GM12878 (cell line): ENCODE measurements at regions not wholly inside any gene's neighbourhood (a gene's known extent, or its start where the extent isn't known, plus 50 kb on each side); places are given as distances from the start of the nearest gene placed in this dataset.

Experiments
- ATAC-seq: fragments of 200-7000 bp; cut with Tn5 transposase; 3 replicates; pipeline ENCODE4 v1.9.1; 2020; ENCODE audit warnings: mild to moderate bottlenecking, moderate library complexity
- BruUV-seq: library from RNA; stranded (reverse); fragments of 400-500 nt; replicated peaks from 2 replicates; lab custom pipeline; 2021; lab: Mats Ljungman, UMichigan
- CTCF ChIA-PET: fragments of 300-600 bp; sonication (Branson Sonifier 250); formaldehyde crosslinking; extraction: SDS; loops from one replicate; lab custom pipeline; 2021; ENCODE audit warnings: inconsistent platforms; lab: Yijun Ruan, JAX
- POLR2A ChIA-PET: fragments of 350-600 bp; formaldehyde crosslinking; extraction: SDS; loops from one replicate; lab custom pipeline; 2021; ENCODE audit warnings: inconsistent platforms; lab: Charles Lee
- RAD21 ChIA-PET: fragments of 300-600 bp; sonication (Branson Sonifier 250); formaldehyde crosslinking; loops from one replicate; lab custom pipeline; 2023; ENCODE audit warnings: antibody characterized with exemption; ENCODE audit not compliant: unreplicated experiment; lab: Charles Lee
- SMC1A ChIA-PET: fragments of 300-600 bp; sonication (Branson Sonifier 250); formaldehyde crosslinking; loops from one replicate; lab custom pipeline; 2023; ENCODE audit not compliant: unreplicated experiment, uncharacterized antibody; lab: Charles Lee
- DNase-seq: peaks from one replicate; pipeline ENCODE4 v3.0.0-alpha.2; 2011; ENCODE audit warnings: low read depth, low spot score
- FAIRE-seq: peaks from 3 replicates; lab custom pipeline; 2011; peaks lifted over from hg19 to GRCh38; lab: Jason Lieb, UNC
- H2AFZ ChIP-seq: 2 replicates; pipeline ENCODE4 v1.6.0; 2011; ENCODE audit warnings: low read depth, low read length, control low read depth; ENCODE audit not compliant: control insufficient read depth
- H3K27ac ChIP-seq: 2 replicates; pipeline ENCODE4 v1.5.1; 2011; ENCODE audit warnings: control low read depth; ENCODE audit not compliant: control insufficient read depth, insufficient read depth
- H3K27me3 ChIP-seq, 2 experiments: replicated peaks in 1 of 2; 2 replicates each; pipeline versions ENCODE4 v1.6.0 to v1.6.1; 2011; ENCODE audit warnings: low read length in 1 of 2; ENCODE audit not compliant: control insufficient read depth in 2 of 2, insufficient read depth in 2 of 2
- H3K36me3 ChIP-seq, 2 experiments: 2 replicates each; pipeline ENCODE4 v1.5.1; 2011; ENCODE audit warnings: low read length in 1 of 2; ENCODE audit not compliant: control insufficient read depth in 2 of 2, insufficient read depth in 2 of 2
- H3K4me1 ChIP-seq: 2 replicates; pipeline ENCODE4 v1.6.1; 2011; ENCODE audit warnings: mild to moderate bottlenecking, low read length, moderate library complexity, mixed read lengths; ENCODE audit not compliant: control insufficient read depth, insufficient read depth
- H3K4me2 ChIP-seq: 2 replicates; pipeline ENCODE4 v1.6.0; 2011; ENCODE audit warnings: control low read depth; ENCODE audit not compliant: control insufficient read depth, insufficient read depth
- H3K4me3 ChIP-seq: fragments of 200-600 bp; sonication (generic); 2 replicates; pipeline ENCODE4 v1.5.1; 2016
- H3K79me2 ChIP-seq: 2 replicates; pipeline ENCODE4 v1.6.0; 2011; ENCODE audit warnings: low read length; ENCODE audit not compliant: control insufficient read depth, insufficient read depth
- H3K9ac ChIP-seq: 2 replicates; pipeline ENCODE4 v1.8.0; 2011; ENCODE audit warnings: low read length, control low read depth, mixed read lengths; ENCODE audit not compliant: control insufficient read depth, insufficient read depth
- H3K9me3 ChIP-seq: replicated peaks from 3 replicates; pipeline ENCODE4 v1.5.1; 2011; ENCODE audit warnings: mild to moderate bottlenecking, low read length; ENCODE audit not compliant: control insufficient read depth, insufficient read depth
- H4K20me1 ChIP-seq: 2 replicates; pipeline ENCODE4 v1.6.0; 2011; ENCODE audit not compliant: control insufficient read depth, insufficient read depth
- ETV6 ChIP-seq, 2 experiments: fragments of 450-650 bp in 1 of 2; IDR thresholded peaks in 1 of 2; conservative IDR thresholded peaks in 1 of 2; 2 replicates each; pipeline ENCODE4 v1.6.1; 2014; ENCODE audit warnings: antibody characterized with exemption in 1 of 2, borderline replicate concordance in 1 of 2, low read depth in 1 of 2, mild to moderate bottlenecking in 1 of 2, moderate library complexity in 1 of 2
- FOXK2 ChIP-seq: fragments of 450-650 bp; IDR thresholded peaks from 2 replicates; pipeline ENCODE4 v1.6.1; 2017; ENCODE audit warnings: mild to moderate bottlenecking, moderate library complexity
- HDAC6 ChIP-seq: fragments of 200-600 bp; sonication (generic); IDR thresholded peaks from one replicate; pipeline ENCODE4 v1.8.0; 2017; ENCODE audit warnings: antibody characterized with exemption; ENCODE audit not compliant: unreplicated experiment
- KDM1A ChIP-seq: fragments of 200-600 bp; sonication (generic); IDR thresholded peaks from 2 replicates; pipeline ENCODE4 v1.6.1; 2016; ENCODE audit warnings: borderline replicate concordance
- MYB ChIP-seq: fragments of 150-350 bp; IDR thresholded peaks from 2 replicates; pipeline ENCODE4 v1.6.1; 2014; ENCODE audit warnings: mild to moderate bottlenecking, low read depth, low read length, borderline replicate concordance
- NFYA ChIP-seq: IDR thresholded peaks from 2 replicates; pipeline ENCODE4 v1.6.1; 2011; ENCODE audit warnings: low read depth, mild to moderate bottlenecking, low read length, improper control_type of control experiment, borderline replicate concordance
- NFYB ChIP-seq: IDR thresholded peaks from 2 replicates; pipeline ENCODE4 v1.6.1; 2011; ENCODE audit warnings: low read depth, mild to moderate bottlenecking, low read length, improper control_type of control experiment, moderate library complexity; ENCODE audit not compliant: insufficient read depth
- PKNOX1 ChIP-seq: fragments of 450-650 bp; IDR thresholded peaks from 2 replicates; pipeline ENCODE4 v1.6.1; 2016; ENCODE audit warnings: mild to moderate bottlenecking
- POLR2AphosphoS5 ChIP-seq: IDR thresholded peaks from 2 replicates; pipeline ENCODE4 v1.6.1; 2011; ENCODE audit warnings: mild to moderate bottlenecking, low read length, inconsistent platforms
- RB1 ChIP-seq: fragments of 450-650 bp; formaldehyde crosslinking; IDR thresholded peaks from 2 replicates; pipeline ENCODE4 v1.6.1; 2017; ENCODE audit warnings: mild to moderate bottlenecking, borderline replicate concordance
- RCOR1 ChIP-seq: conservative IDR thresholded peaks from 2 replicates; pipeline ENCODE4 v1.6.1; 2012; ENCODE audit warnings: low read depth, low read length, improper control_type of control experiment
- SIN3A ChIP-seq: IDR thresholded peaks from 2 replicates; pipeline ENCODE4 v1.6.1; 2012; ENCODE audit warnings: low read depth, low read length, improper control_type of control experiment
- ZBTB40 ChIP-seq: fragments of 450-650 bp; IDR thresholded peaks from 2 replicates; pipeline ENCODE4 v1.6.1; 2016; ENCODE audit warnings: mild to moderate bottlenecking, moderate library complexity, borderline replicate concordance
- WGBS: methylation state at CpG from one replicate; pipeline ENCODE4 v1.1.6; 2016; ENCODE audit warnings: low lambda C conversion rate; ENCODE audit not compliant: insufficient replicate concordance, insufficient coverage; ENCODE audit errors: missing lambda C conversion rate; 5-methylcytosine and 5-hydroxymethylcytosine counted together
- in situ Hi-C: fragments of 300-500 bp; cut with MboI; formaldehyde crosslinking; loops from 9 replicates; pipeline ENCODE4 v1.14.3; 2018; ENCODE audit warnings: mixed read lengths
- intact Hi-C: fragments of 100-400 bp; cut with micrococcal nuclease; formaldehyde crosslinking; loops from one replicate; pipeline ENCODE4 v1.14.2; 2022; ENCODE audit not compliant: unreplicated experiment
- TF ChIP-seq, protein P1 (sequence below): IDR thresholded peaks from 2 replicates; pipeline ENCODE4 v1.6.1; 2011; ENCODE audit warnings: low read depth, mild to moderate bottlenecking, low read length, moderate library complexity, borderline replicate concordance; ENCODE audit errors: extremely low read depth
- TF ChIP-seq, protein P2 (sequence below): fragments of 150-350 bp; IDR thresholded peaks from 2 replicates; pipeline ENCODE4 v1.6.1; 2016; ENCODE audit warnings: low read depth, low read length

DNA sequence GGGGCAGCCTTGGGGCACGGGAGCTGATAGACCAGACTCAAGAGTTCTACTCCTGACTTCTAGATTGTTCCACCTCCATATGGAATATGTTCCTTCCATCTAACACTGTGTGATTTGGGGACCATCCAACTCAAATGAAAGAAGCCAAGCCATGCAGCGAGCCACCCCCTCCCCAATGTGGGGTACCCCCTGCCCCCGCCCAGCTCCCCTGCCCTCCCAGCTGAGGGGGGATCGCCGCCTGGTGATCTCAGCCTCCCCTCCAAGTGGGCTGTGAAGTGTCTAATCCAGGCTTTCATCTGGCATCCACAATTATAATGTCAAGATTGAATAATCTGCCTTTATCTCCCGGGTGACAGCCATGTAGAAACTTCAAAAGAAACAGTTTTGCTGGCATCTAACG lies 246.1 kb downstream of the RPS24 start (continued):
- TF ChIP-seq PKNOX1 (no peak), MYB (no peak), ZBTB40 (no peak), ETV6 (conservative IDR thresholded peaks at IDR 0.05 in 1 of 2, IDR thresholded peaks at IDR 0.05 in 1 of 2; ENCODE audit: borderline replicate concordance in 1 of 2, low read depth in 1 of 2) (no peak), SIN3A (no peak), POLR2AphosphoS5 (no peak)

DNA sequence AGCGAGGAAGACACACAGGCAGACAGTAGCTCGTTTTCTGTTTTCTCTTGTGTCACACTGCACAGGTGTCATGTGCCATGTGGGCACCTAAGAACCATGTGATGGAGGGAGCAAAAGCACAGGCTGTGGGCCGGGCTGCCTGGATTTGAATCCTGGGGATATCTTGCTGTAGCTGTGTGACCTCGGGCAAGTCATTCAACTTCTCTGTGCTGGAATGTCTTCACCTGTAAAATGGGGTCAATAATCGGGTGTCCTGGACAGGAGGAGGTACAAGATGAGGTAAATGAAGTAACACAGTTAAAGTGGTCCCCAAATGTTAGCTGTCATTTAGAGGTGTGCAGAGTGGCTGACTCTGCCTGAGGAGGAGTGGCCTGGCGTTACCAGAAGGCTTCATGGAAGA lies 246.9 kb downstream of the RPS24 start:
- RAD21 ChIA-PET: no interaction called here
- CTCF ChIA-PET: no interaction called here
- Histone ChIP-seq H3K4me1 (no peaks in the 10 kb centered on the region), H3K79me2 (no peaks in the 10 kb centered on the region), H3K9ac (no peak overlapping the region), H4K20me1 (no peaks in the 10 kb centered on the region), H3K27me3 (peaks cover 0 to 4% of the 10 kb centered on the region in 2 experiments; a peak in 2 of 4 replicates), H3K4me2 (no peak overlapping the region), H3K9me3 (no peaks in the 10 kb centered on the region), H3K36me3 (no peaks in the 10 kb centered on the region), H3K4me3 (no peak overlapping the region), H2AFZ (no peak overlapping the region)
- POLR2A ChIA-PET: no interaction called here
- SMC1A ChIA-PET: no interaction called here
- in situ Hi-C loops (no loop called here), intact Hi-C loops (no loop called here)
- BruUV-seq: no TSS peak
- FAIRE-seq: no peak
- WGBS: 18% methylated on average over 6 of the region's 6 CpGs
- no peak for DNase-seq
- no peak for ATAC-seq
- no peak for TF ChIP-seq KDM1A
- TF ChIP-seq HDAC6: no peak
- no peak for TF ChIP-seq RCOR1
- no peak for TF ChIP-seq FOXK2
- TF ChIP-seq, protein P1, sequence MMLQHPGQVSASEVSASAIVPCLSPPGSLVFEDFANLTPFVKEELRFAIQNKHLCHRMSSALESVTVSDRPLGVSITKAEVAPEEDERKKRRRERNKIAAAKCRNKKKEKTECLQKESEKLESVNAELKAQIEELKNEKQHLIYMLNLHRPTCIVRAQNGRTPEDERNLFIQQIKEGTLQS: no peak
- no peak for TF ChIP-seq NFYB
- TF ChIP-seq RB1: no peak
- TF ChIP-seq, protein P2, sequence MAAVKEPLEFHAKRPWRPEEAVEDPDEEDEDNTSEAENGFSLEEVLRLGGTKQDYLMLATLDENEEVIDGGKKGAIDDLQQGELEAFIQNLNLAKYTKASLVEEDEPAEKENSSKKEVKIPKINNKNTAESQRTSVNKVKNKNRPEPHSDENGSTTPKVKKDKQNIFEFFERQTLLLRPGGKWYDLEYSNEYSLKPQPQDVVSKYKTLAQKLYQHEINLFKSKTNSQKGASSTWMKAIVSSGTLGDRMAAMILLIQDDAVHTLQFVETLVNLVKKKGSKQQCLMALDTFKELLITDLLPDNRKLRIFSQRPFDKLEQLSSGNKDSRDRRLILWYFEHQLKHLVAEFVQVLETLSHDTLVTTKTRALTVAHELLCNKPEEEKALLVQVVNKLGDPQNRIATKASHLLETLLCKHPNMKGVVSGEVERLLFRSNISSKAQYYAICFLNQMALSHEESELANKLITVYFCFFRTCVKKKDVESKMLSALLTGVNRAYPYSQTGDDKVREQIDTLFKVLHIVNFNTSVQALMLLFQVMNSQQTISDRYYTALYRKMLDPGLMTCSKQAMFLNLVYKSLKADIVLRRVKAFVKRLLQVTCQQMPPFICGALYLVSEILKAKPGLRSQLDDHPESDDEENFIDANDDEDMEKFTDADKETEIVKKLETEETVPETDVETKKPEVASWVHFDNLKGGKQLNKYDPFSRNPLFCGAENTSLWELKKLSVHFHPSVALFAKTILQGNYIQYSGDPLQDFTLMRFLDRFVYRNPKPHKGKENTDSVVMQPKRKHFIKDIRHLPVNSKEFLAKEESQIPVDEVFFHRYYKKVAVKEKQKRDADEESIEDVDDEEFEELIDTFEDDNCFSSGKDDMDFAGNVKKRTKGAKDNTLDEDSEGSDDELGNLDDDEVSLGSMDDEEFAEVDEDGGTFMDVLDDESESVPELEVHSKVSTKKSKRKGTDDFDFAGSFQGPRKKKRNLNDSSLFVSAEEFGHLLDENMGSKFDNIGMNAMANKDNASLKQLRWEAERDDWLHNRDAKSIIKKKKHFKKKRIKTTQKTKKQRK: no peak
- no peak for TF ChIP-seq NFYA
- TF ChIP-seq, all 136 proteins: peak for 0
- H3K27ac ChIP-seq: no peak overlapping the region
